Ovary (tissue), 3 donors: ENCODE measurements at regions not wholly inside any gene's neighbourhood (a gene's known extent, or its start where the extent isn't known, plus 50 kb on each side); places are given as distances from the start of the nearest gene placed in this dataset.

Experiments
- CTCF ChIP-seq, 3 donors: fragments of 450-650 bp in 2 of 3; fragments of 200-600 bp in 1 of 3; IDR thresholded peaks; one replicate each; pipeline versions ENCODE4 v1.5.1 to v1.8.0; 2016 to 2022; ENCODE audit warnings: antibody characterized with exemption in 3 of 3, mild to moderate bottlenecking in 1 of 3
- POLR2A ChIP-seq: fragments of 450-650 bp; IDR thresholded peaks from one replicate; pipeline ENCODE4 v1.6.1; 2017; ENCODE audit warnings: antibody characterized with exemption, mild to moderate bottlenecking, moderate library complexity
- donor health status: DM: no; HTN: no; CAD: no.

GRCh38 chr4:117691572-117692351, 342.5 kb upstream of the NDST3 start:
- TF ChIP-seq POLR2A (no peak), CTCF (IDR thresholded peaks at IDR 0.05) (no peak)
